Testis (tissue), 2 donors: ENCODE measurements at regions not wholly inside any gene's neighbourhood (a gene's known extent, or its start where the extent isn't known, plus 50 kb on each side); places are given as distances from the start of the nearest gene placed in this dataset.

ENCODE experiments used
- CTCF ChIP-seq, 3 experiments: fragments of 450-650 bp in 2 of 3; fragments of 200-600 bp in 1 of 3; sonication (generic) in 1 of 3; IDR thresholded peaks; one replicate each; pipeline ENCODE4 v1.5.1; 2016 to 2019; ENCODE audit warnings: antibody characterized with exemption in 3 of 3, mild to moderate bottlenecking in 2 of 3, moderate library complexity in 1 of 3
- POLR2A ChIP-seq: fragments of 450-650 bp; IDR thresholded peaks from one replicate; pipeline ENCODE4 v1.6.1; 2017; ENCODE audit warnings: antibody characterized with exemption, mild to moderate bottlenecking, moderate library complexity

- TF ChIP-seq CTCF (IDR thresholded peaks at IDR 0.05) (no peak), POLR2A (no peak)
Observed at GRCh38 chr12:107951024-107951423, 176.5 kb downstream of the ASCL4 start.
